CD4-positive, alpha-beta T cell (primary cell): ENCODE measurements at regions not wholly inside any gene's neighbourhood (a gene's known extent, or its start where the extent isn't known, plus 50 kb on each side); places are given as distances from the start of the nearest gene placed in this dataset.

Experiments used
- ATAC-seq: fragments of 200-7000 bp; cut with Tn5 transposase; one replicate; pipeline ENCODE4 v1.10.0; 2022; ENCODE audit warnings: mild to moderate bottlenecking; ENCODE audit not compliant: poor library complexity
- CTCF ChIA-PET: fragments of 350-600 bp; sonication (Branson Sonifier 250); formaldehyde crosslinking; loops from one replicate; lab custom pipeline; 2021; ENCODE audit warnings: antibody characterized with exemption, inconsistent platforms; lab: Charles Lee
- POLR2A ChIA-PET: fragments of 350-600 bp; sonication (Branson Sonifier 250); formaldehyde crosslinking; loops from one replicate; lab custom pipeline; 2021; ENCODE audit warnings: antibody characterized with exemption, inconsistent platforms; lab: Charles Lee
- DNase-seq, 14 experiments: peaks; one replicate each; pipeline ENCODE4 v3.0.0-alpha.2; 2013 to 2020; ENCODE audit warnings: mixed read lengths in 2 of 14
- H3K27ac ChIP-seq, 2 donors: one replicate each; pipeline versions ENCODE4 v1.5.1 to v1.7.0; 2013; ENCODE audit warnings: low read length in 2 of 2, low read depth in 1 of 2, mild to moderate bottlenecking in 1 of 2
- H3K27me3 ChIP-seq, 2 experiments: 1 replicate in 1 of 2; 2 replicates in 1 of 2; pipeline versions ENCODE4 v1.6.1 to v1.7.0; 2013; ENCODE audit warnings: low read length in 2 of 2, control low read depth in 1 of 2, mild to moderate bottlenecking in 1 of 2, moderate library complexity in 1 of 2; ENCODE audit not compliant: insufficient read depth in 2 of 2, control insufficient read depth in 1 of 2
- H3K36me3 ChIP-seq: one replicate; pipeline ENCODE4 v1.6.1; 2013; ENCODE audit warnings: low read length, control low read depth; ENCODE audit not compliant: insufficient read depth
- H3K4me1 ChIP-seq: one replicate; pipeline ENCODE4 v1.6.1; 2013; ENCODE audit warnings: low read length, control low read depth; ENCODE audit not compliant: insufficient read depth
- H3K4me3 ChIP-seq: one replicate; pipeline ENCODE4 v1.5.1; 2013; ENCODE audit warnings: mild to moderate bottlenecking, low read length, moderate library complexity
- H3K9me3 ChIP-seq, 2 experiments: 1 replicate in 1 of 2; 2 replicates in 1 of 2; pipeline versions ENCODE4 v1.6.1 to v1.7.0; 2013; ENCODE audit warnings: low read length in 2 of 2, mild to moderate bottlenecking in 2 of 2, control low read depth in 1 of 2, moderate library complexity in 1 of 2; ENCODE audit not compliant: control insufficient read depth in 1 of 2, insufficient read depth in 1 of 2
- H3K27ac Mint-ChIP-seq: one replicate; pipeline ENCODE4 v1.8.0; 2020; ENCODE audit warnings: mixed read lengths
- H3K27me3 Mint-ChIP-seq: one replicate; pipeline ENCODE4 v1.8.0; 2021; ENCODE audit warnings: mixed read lengths
- H3K36me3 Mint-ChIP-seq: one replicate; pipeline ENCODE4 v1.8.0; 2021; ENCODE audit warnings: low read depth, mixed read lengths
- H3K4me1 Mint-ChIP-seq: one replicate; pipeline ENCODE4 v1.8.0; 2021; ENCODE audit warnings: low read depth, mixed read lengths
- H3K4me3 Mint-ChIP-seq: one replicate; pipeline ENCODE4 v1.8.0; 2020; ENCODE audit warnings: mild to moderate bottlenecking, mixed read lengths
- H3K9me3 Mint-ChIP-seq: one replicate; pipeline ENCODE4 v1.8.0; 2020; ENCODE audit warnings: mixed read lengths
- CTCF ChIP-seq: fragments of 200-600 bp; IDR thresholded peaks from one replicate; pipeline ENCODE4 v1.8.0; 2022; ENCODE audit warnings: antibody characterized with exemption, mild to moderate bottlenecking
- intact Hi-C, 2 experiments: fragments of 100-400 bp; cut with DNase I in 1 of 2; cut with micrococcal nuclease in 1 of 2; formaldehyde crosslinking; loops; one replicate each; pipeline versions ENCODE4 v1.15.1 to v1.9.0; 2023 to 2025; cut with DNase I, micrococcal nuclease

DNA sequence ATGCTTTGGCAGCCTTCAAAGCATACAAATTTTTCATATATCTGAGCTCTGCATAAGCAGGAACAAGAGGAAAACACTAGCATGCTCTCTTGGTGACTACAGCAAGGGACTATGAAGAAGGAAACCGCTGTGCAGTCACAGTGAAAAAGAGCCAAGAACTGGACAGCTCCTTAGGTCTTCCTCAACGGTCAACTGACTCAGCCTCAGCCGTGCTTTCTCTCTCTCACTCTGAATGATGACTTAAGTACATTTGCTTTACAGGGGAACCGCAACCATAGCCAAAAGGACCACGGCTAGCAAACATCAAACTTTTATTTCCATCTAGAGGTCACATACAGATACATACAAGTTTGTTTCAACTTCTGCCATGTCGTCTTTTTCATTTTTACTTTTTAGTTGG lies 69.9 kb downstream of the HYCC1 start:
- Mint-ChIP-seq H3K27me3 (no peaks in the 10 kb centered on the region), H3K4me3 (no peak overlapping the region), H3K4me1 (no peaks in the 10 kb centered on the region), H3K27ac (no peak overlapping the region), H3K36me3 (peaks cover 8% of the 10 kb centered on the region), H3K9me3 (no peaks in the 10 kb centered on the region)
- Histone ChIP-seq H3K4me1 (no peaks in the 10 kb centered on the region), H3K4me3 (no peak overlapping the region), H3K9me3 (no peaks in the 10 kb centered on the region), H3K27ac (no peak overlapping the region), H3K27me3 (no peaks in the 10 kb centered on the region), H3K36me3 (peaks cover 3% of the 10 kb centered on the region)
- DNase-seq (no peak), ATAC-seq (no peak)
- intact Hi-C loops: no loop called here
- CTCF ChIA-PET: interaction anchor here (1.0 to 1.4 kb wide), 2 partner anchors 9 to 26 kb away, joined by 3 read pairs; no protein-coding TSS in a partner anchor
- no peak for TF ChIP-seq CTCF
- POLR2A ChIA-PET: no interaction called here

- ATAC-seq: no peak
- H3K36me3 ChIP-seq: peaks cover 3% of the 10 kb centered on the region
- H3K4me1 ChIP-seq: no peaks in the 10 kb centered on the region
- Mint-ChIP-seq H3K4me1 (no peaks in the 10 kb centered on the region), H3K36me3 (peaks cover 8% of the 10 kb centered on the region), H3K27me3 (no peaks in the 10 kb centered on the region), H3K27ac (no peak overlapping the region), H3K9me3 (no peaks in the 10 kb centered on the region), H3K4me3 (no peak overlapping the region)
- no peak for TF ChIP-seq CTCF
- intact Hi-C loops: no loop called here
- no peak for DNase-seq
- CTCF ChIA-PET: no interaction called here
- POLR2A ChIA-PET: no interaction called here
- no peaks in the 10 kb centered on the region for H3K27me3 ChIP-seq
- no peaks in the 10 kb centered on the region for H3K9me3 ChIP-seq
- H3K4me3 ChIP-seq: no peak overlapping the region
- no peak overlapping the region for H3K27ac ChIP-seq
Observed at GRCh38 chr7:22942191-22942590, 71.7 kb downstream of the HYCC1 start.

DNA sequence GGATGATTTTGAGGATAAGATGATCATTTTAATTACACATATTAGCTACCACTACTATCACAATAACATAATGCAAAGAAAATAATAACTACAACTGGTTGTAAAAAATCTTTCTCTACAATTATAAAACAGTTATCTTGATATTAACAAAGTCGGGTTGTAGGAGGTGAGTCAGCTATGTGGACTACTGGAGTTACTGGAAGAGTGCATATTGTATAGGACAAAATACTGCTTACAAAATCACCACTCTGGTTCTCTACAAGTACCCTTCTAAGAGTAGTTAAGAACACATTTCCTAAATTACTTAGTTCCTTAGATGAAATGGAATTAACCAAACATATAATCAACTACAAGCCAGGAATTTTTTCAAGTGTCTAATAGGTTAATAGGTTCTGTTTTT lies 74.1 kb downstream of the HYCC1 start:
- CTCF ChIA-PET: no interaction called here
- H3K4me1 Mint-ChIP-seq: no peaks in the 10 kb centered on the region
- DNase-seq: no peak
- intact Hi-C loops: no loop called here
- no peak for TF ChIP-seq CTCF
- POLR2A ChIA-PET: no interaction called here
- no peaks in the 10 kb centered on the region for H3K36me3 ChIP-seq
- no peaks in the 10 kb centered on the region for H3K9me3 ChIP-seq
- H3K27me3 ChIP-seq: no peaks in the 10 kb centered on the region
- no peaks in the 10 kb centered on the region for H3K4me1 ChIP-seq
- no peak overlapping the region for H3K4me3 Mint-ChIP-seq
- H3K9me3 Mint-ChIP-seq: no peaks in the 10 kb centered on the region
- no peak overlapping the region for H3K27ac Mint-ChIP-seq
- H3K36me3 Mint-ChIP-seq: no peaks in the 10 kb centered on the region
- H3K4me3 ChIP-seq: no peak overlapping the region
- H3K27ac ChIP-seq: no peak overlapping the region
- no peaks in the 10 kb centered on the region for H3K27me3 Mint-ChIP-seq
- ATAC-seq: no peak
